H1 (cell line): ENCODE measurements at regions not wholly inside any gene's neighbourhood (a gene's known extent, or its start where the extent isn't known, plus 50 kb on each side); places are given as distances from the start of the nearest gene placed in this dataset.

Experiments used
- CTCF ChIA-PET: fragments of 300-600 bp; sonication (Branson Sonifier 250); formaldehyde crosslinking; loops from one replicate; lab custom pipeline; 2021; ENCODE audit not compliant: partially characterized antibody; lab: Charles Lee
- POLR2A ChIA-PET: fragments of 300-600 bp; sonication (Branson Sonifier 250); formaldehyde crosslinking; loops from one replicate; lab custom pipeline; 2021; ENCODE audit warnings: inconsistent platforms; ENCODE audit not compliant: partially characterized antibody; lab: Charles Lee
- DNase-seq, 2 experiments: peaks; one replicate each; pipeline versions ENCODE4 v3.0.0 to v3.0.0-alpha.2; 2010 to 2022; ENCODE audit warnings: low spot score in 2 of 2, low read depth in 1 of 2, mixed read lengths in 1 of 2
- FAIRE-seq: peaks from 2 replicates; lab custom pipeline; 2011; peaks lifted over from hg19 to GRCh38; lab: Jason Lieb, UNC
- H2AFZ ChIP-seq: 2 replicates; pipeline ENCODE4 v1.8.1; 2012; ENCODE audit warnings: low read length, inconsistent platforms
- H2AK5ac ChIP-seq: 2 replicates; pipeline ENCODE4 v1.6.1; 2013; ENCODE audit warnings: low read depth, low read length
- H2BK120ac ChIP-seq: replicated peaks from 2 replicates; pipeline ENCODE3; 2013; ENCODE audit warnings: low read depth, low read length, inconsistent platforms
- H2BK12ac ChIP-seq: 2 replicates; pipeline ENCODE4 v1.6.1; 2013; ENCODE audit warnings: low read depth, low read length
- H2BK15ac ChIP-seq: 2 replicates; pipeline ENCODE4 v1.6.1; 2013; ENCODE audit warnings: low read length
- H2BK20ac ChIP-seq: 2 replicates; pipeline ENCODE4 v1.6.1; 2013; ENCODE audit warnings: low read length
- H2BK5ac ChIP-seq: 2 replicates; pipeline ENCODE4 v1.6.1; 2013; ENCODE audit warnings: low read depth, low read length
- H3K14ac ChIP-seq: 2 replicates; pipeline ENCODE4 v1.6.1; 2013; ENCODE audit warnings: inconsistent platforms; ENCODE audit not compliant: insufficient read length
- H3K18ac ChIP-seq: 2 replicates; pipeline ENCODE4 v1.6.1; 2013; ENCODE audit warnings: low read length; ENCODE audit errors: extremely low read depth
- H3K23ac ChIP-seq: 2 replicates; pipeline ENCODE4 v1.6.1; 2013; ENCODE audit warnings: inconsistent platforms; ENCODE audit not compliant: insufficient read length
- H3K23me2 ChIP-seq: 2 replicates; pipeline ENCODE4 v1.6.1; 2013; ENCODE audit warnings: low read depth, low read length
- H3K27ac ChIP-seq: 2 replicates; pipeline ENCODE4 v1.6.1; 2011; ENCODE audit warnings: low read depth, low read length, inconsistent platforms
- H3K27me3 ChIP-seq, 4 experiments: replicated peaks in 1 of 4; 1 replicate in 1 of 4; 2 replicates in 3 of 4; pipeline versions ENCODE4 v1.6.1 to v1.8.1; 2011 to 2013; ENCODE audit warnings: low read length in 3 of 4, mild to moderate bottlenecking in 3 of 4, inconsistent platforms in 2 of 4, mixed read lengths in 2 of 4, moderate library complexity in 1 of 4; ENCODE audit not compliant: control insufficient read depth in 3 of 4, insufficient read depth in 3 of 4; ENCODE audit errors: extremely low read depth in 1 of 4
- H3K36me3 ChIP-seq, 4 experiments: 2 replicates each; pipeline versions ENCODE4 v1.6.1 to v1.8.1; 2011 to 2013; ENCODE audit warnings: mild to moderate bottlenecking in 4 of 4, low read length in 3 of 4, moderate library complexity in 2 of 4, control low read depth in 1 of 4, inconsistent platforms in 1 of 4; ENCODE audit not compliant: insufficient read depth in 4 of 4, control insufficient read depth in 2 of 4
- H3K4ac ChIP-seq: replicated peaks from 2 replicates; pipeline ENCODE3; 2013; ENCODE audit warnings: low read length, low read depth, mixed read lengths, inconsistent platforms; ENCODE audit not compliant: insufficient read length
- H3K4me1 ChIP-seq, 4 experiments: replicated peaks in 1 of 4; 1 replicate in 1 of 4; 2 replicates in 3 of 4; pipeline versions ENCODE4 v1.6.1 to v1.8.1; 2011 to 2013; ENCODE audit warnings: low read length in 3 of 4, inconsistent platforms in 2 of 4, mixed read lengths in 1 of 4; ENCODE audit not compliant: insufficient read depth in 4 of 4, control insufficient read depth in 3 of 4
- H3K4me2 ChIP-seq, 2 experiments: 2 replicates each; pipeline versions ENCODE4 v1.6.1 to v1.8.1; 2011 to 2013; ENCODE audit warnings: low read depth in 2 of 2, low read length in 2 of 2, control low read depth in 1 of 2, inconsistent platforms in 1 of 2, mild to moderate bottlenecking in 1 of 2; ENCODE audit not compliant: insufficient read depth in 1 of 2
- H3K4me3 ChIP-seq, 4 experiments: fragments of 200-600, 300-600 bp in 1 of 4; sonication (generic), shearing (Covaris generic), sonication (Bioruptor Twin) in 1 of 4; 2 replicates each; pipeline versions ENCODE4 v1.5.1 to v1.8.1; 2011 to 2016; ENCODE audit warnings: low read length in 4 of 4, low read depth in 3 of 4, control low read depth in 2 of 4, inconsistent platforms in 2 of 4, mild to moderate bottlenecking in 2 of 4, mixed read lengths in 1 of 4, moderate library complexity in 1 of 4; ENCODE audit not compliant: insufficient read depth in 2 of 4; ENCODE audit errors: extremely low read depth in 1 of 4
- H3K56ac ChIP-seq: replicated peaks from 2 replicates; pipeline ENCODE3; 2013; ENCODE audit warnings: low read depth, mild to moderate bottlenecking, mixed read lengths, low read length, inconsistent platforms; ENCODE audit not compliant: insufficient read length
- H3K79me1 ChIP-seq: 2 replicates; pipeline ENCODE4 v1.6.1; 2013; ENCODE audit warnings: low read depth, low read length, control low read depth
- H3K79me2 ChIP-seq, 2 experiments: 2 replicates each; pipeline versions ENCODE4 v1.6.1 to v1.8.1; 2012 to 2013; ENCODE audit warnings: low read length in 2 of 2, mild to moderate bottlenecking in 2 of 2, inconsistent platforms in 1 of 2; ENCODE audit not compliant: insufficient read depth in 2 of 2, control insufficient read depth in 1 of 2
- H3K9ac ChIP-seq, 4 experiments: replicated peaks in 1 of 4; 1 replicate in 1 of 4; 2 replicates in 3 of 4; pipeline versions ENCODE4 v1.6.1 to v1.8.1; 2011 to 2013; ENCODE audit warnings: low read depth in 3 of 4, low read length in 3 of 4, control low read depth in 2 of 4, mild to moderate bottlenecking in 2 of 4, moderate library complexity in 2 of 4, inconsistent platforms in 1 of 4; ENCODE audit errors: extremely low read depth in 1 of 4
- H3K9me3 ChIP-seq, 2 experiments: 2 replicates each; pipeline versions ENCODE4 v1.6.1 to v1.8.1; 2012 to 2013; ENCODE audit warnings: mild to moderate bottlenecking in 2 of 2, moderate library complexity in 2 of 2, control low read depth in 1 of 2, inconsistent platforms in 1 of 2, low read depth in 1 of 2, low read length in 1 of 2, mixed read lengths in 1 of 2; ENCODE audit not compliant: insufficient read depth in 2 of 2
- H4K20me1 ChIP-seq, 2 experiments: replicated peaks in 1 of 2; 2 replicates each; pipeline versions ENCODE3 to v1.8.1; 2011 to 2013; ENCODE audit warnings: inconsistent platforms in 2 of 2, low read length in 2 of 2, mild to moderate bottlenecking in 1 of 2; ENCODE audit not compliant: insufficient read depth in 2 of 2, control insufficient read depth in 1 of 2
- H4K5ac ChIP-seq: 2 replicates; pipeline ENCODE4 v1.6.1; 2013; ENCODE audit warnings: low read length, low read depth, mixed read lengths, inconsistent platforms; ENCODE audit not compliant: insufficient read length
- H4K8ac ChIP-seq: 2 replicates; pipeline ENCODE4 v1.8.0; 2013; ENCODE audit warnings: mild to moderate bottlenecking, moderate library complexity, low read length, inconsistent platforms; ENCODE audit not compliant: insufficient read depth; ENCODE audit errors: extremely low read depth
- H4K91ac ChIP-seq: replicated peaks from 2 replicates; pipeline ENCODE3; 2013; ENCODE audit warnings: low read length, mixed read lengths, inconsistent platforms; ENCODE audit not compliant: insufficient read length
- BRCA1 ChIP-seq: IDR thresholded peaks from 2 replicates; pipeline ENCODE4 v1.6.1; 2012; ENCODE audit warnings: low read depth, low read length, improper control_type of control experiment
- EP300 ChIP-seq, 2 experiments: IDR thresholded peaks; 1 replicate in 1 of 2; 2 replicates in 1 of 2; pipeline ENCODE4 v1.6.1; 2011 to 2012; ENCODE audit warnings: low read depth in 2 of 2, low read length in 2 of 2, mild to moderate bottlenecking in 2 of 2, borderline replicate concordance in 1 of 2, inconsistent platforms in 1 of 2, moderate library complexity in 1 of 2
- HDAC2 ChIP-seq, 2 experiments: fragments of 300-600 bp in 1 of 2; sonication (generic) in 1 of 2; IDR thresholded peaks; 2 replicates each; pipeline ENCODE4 v1.6.1; 2011 to 2012; ENCODE audit warnings: low read depth in 2 of 2, low read length in 2 of 2, mild to moderate bottlenecking in 2 of 2, moderate library complexity in 2 of 2, borderline replicate concordance in 1 of 2, inconsistent platforms in 1 of 2
- HDAC6 ChIP-seq: IDR thresholded peaks from one replicate; pipeline ENCODE4 v1.7.1; 2012; ENCODE audit warnings: low read depth, mild to moderate bottlenecking, inconsistent platforms, low read length, moderate library complexity
- JUND ChIP-seq: IDR thresholded peaks from 2 replicates; pipeline ENCODE4 v1.6.1; 2011; ENCODE audit warnings: mild to moderate bottlenecking, improper control_type of control experiment, low read length
- KDM1A ChIP-seq: fragments of 200-600, 300-600 bp; sonication (generic); IDR thresholded peaks from 2 replicates; pipeline ENCODE4 v1.7.1; 2016; ENCODE audit warnings: mild to moderate bottlenecking, low read length, borderline replicate concordance
- MAFK ChIP-seq: IDR thresholded peaks from 2 replicates; pipeline ENCODE4 v1.6.1; 2012; ENCODE audit warnings: low read depth, mild to moderate bottlenecking, improper control_type of control experiment, low read length
- NRF1 ChIP-seq: IDR thresholded peaks from 2 replicates; pipeline ENCODE4 v1.6.1; 2011; ENCODE audit warnings: mild to moderate bottlenecking, low read depth, low read length, improper control_type of control experiment
- POLR2A ChIP-seq, 2 experiments: IDR thresholded peaks; 1 replicate in 1 of 2; 2 replicates in 1 of 2; pipeline ENCODE4 v1.6.1; 2011; ENCODE audit warnings: low read depth in 2 of 2, low read length in 2 of 2, mild to moderate bottlenecking in 2 of 2; ENCODE audit errors: control extremely low read depth in 1 of 2
- RNF2 ChIP-seq: fragments of 200-900, 300-1000 bp; sonication (generic); IDR thresholded peaks from 2 replicates; pipeline ENCODE4 v1.7.1; 2016; ENCODE audit warnings: borderline replicate concordance, low read depth, mild to moderate bottlenecking, antibody characterized with exemption, low read length; ENCODE audit not compliant: poor library complexity, severe bottlenecking; ENCODE audit errors: missing control alignments
- SRF ChIP-seq: IDR thresholded peaks from 2 replicates; pipeline ENCODE4 v1.6.1; 2011; ENCODE audit warnings: mild to moderate bottlenecking, low read depth, low read length, moderate library complexity
- TCF12 ChIP-seq: IDR thresholded peaks from 2 replicates; pipeline ENCODE4 v1.6.1; 2011; ENCODE audit warnings: low read depth, mild to moderate bottlenecking, low read length
- YY1 ChIP-seq: IDR thresholded peaks from 2 replicates; pipeline ENCODE4 v1.6.1; 2011; ENCODE audit warnings: low read depth, mild to moderate bottlenecking, low read length
- WGBS, 2 experiments: shearing (Covaris generic) in 1 of 2; methylation state at CpG; one replicate each; pipeline versions ENCODE4 v1.1.6 to v1.1.7; 2013 to 2015; ENCODE audit warnings: low lambda C conversion rate in 2 of 2, mixed read lengths in 2 of 2, inconsistent platforms in 1 of 2, low coverage in 1 of 2, missing lambda C conversion rate in 1 of 2; ENCODE audit not compliant: insufficient replicate concordance in 2 of 2, insufficient coverage in 1 of 2, insufficient read length in 1 of 2; ENCODE audit errors: extremely low coverage in 1 of 2, missing lambda C conversion rate in 1 of 2; 5-methylcytosine and 5-hydroxymethylcytosine counted together

DNA sequence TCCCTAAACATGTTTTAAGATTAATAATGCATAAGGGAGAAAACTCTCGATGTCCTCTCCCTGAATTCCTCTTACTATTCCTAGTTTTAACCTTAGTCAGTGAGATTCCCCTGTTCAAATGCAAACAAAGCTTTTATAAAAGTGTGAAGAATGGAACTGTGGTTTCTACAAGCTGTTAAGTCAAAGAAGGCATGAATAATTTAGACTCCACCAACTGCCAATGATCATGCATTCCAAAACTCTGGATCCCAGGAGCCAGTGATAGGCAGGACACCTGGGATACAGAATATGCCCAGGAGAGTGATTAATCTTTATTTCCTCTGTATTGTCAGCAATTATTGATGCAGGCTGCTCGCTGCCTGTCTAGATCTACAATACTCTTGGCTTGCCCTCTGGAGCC is 190.3 kb upstream of the ATF7IP start:
- 91% methylated on average over 2 of the region's 2 CpGs; no CpG with 5 or more reads in 1 of the 2 experiments for WGBS, 2 experiments

More for the DNA sequence above, 190.3 kb upstream of the ATF7IP start:
- Histone ChIP-seq H3K23ac (no peak overlapping the region), H2BK120ac (no peak overlapping the region), H4K8ac (no peak overlapping the region), H4K5ac (no peak overlapping the region), H3K14ac (no peak overlapping the region), H3K56ac (no peak overlapping the region), H2AFZ (no peak overlapping the region), H3K23me2 (no peaks in the 10 kb centered on the region), H4K91ac (no peak overlapping the region), H4K20me1 (no peaks in the 10 kb centered on the region), H3K9ac (no peak overlapping the region), H2BK12ac (no peak overlapping the region), H3K27ac (no peak overlapping the region), H3K4ac (no peak overlapping the region), H3K36me3 (no peaks in the 10 kb centered on the region), H3K4me3 (no peak overlapping the region), H3K27me3 (no peaks in the 10 kb centered on the region), H3K18ac (no peak overlapping the region), H3K4me1 (peaks cover 0 to 4% (median 0%) of the 10 kb centered on the region in 4 experiments; a peak in 1 of 7 replicates), H3K79me1 (no peaks in the 10 kb centered on the region), H2AK5ac (no peak overlapping the region), H2BK20ac (no peak overlapping the region), H3K9me3 (0 out of 4 replicates have a peak, but pooled peaks cover 0 to 7% of the 10 kb centered on the region in 2 experiments), H3K4me2 (no peak overlapping the region), H2BK5ac (no peak overlapping the region), H3K79me2 (no peaks in the 10 kb centered on the region), H2BK15ac (no peak overlapping the region)
- FAIRE-seq = no peak
- POLR2A ChIA-PET = no interaction called here
- CTCF ChIA-PET = interaction anchor here (0.8 to 2.0 kb wide), 3 partner anchors 9 to 65 kb away, joined by 3 to 10 read pairs (median 3); no protein-coding TSS in a partner anchor
- DNase-seq = no peak
- TF ChIP-seq EP300 (IDR thresholded peaks at IDR 0.05; ENCODE audit: borderline replicate concordance in 1 of 2, low read depth in 2 of 2, low read length in 2 of 2) (no peak), HDAC6 (no peak), POLR2A (IDR thresholded peaks at IDR 0.05; ENCODE audit: control extremely low read depth in 1 of 2, low read depth in 2 of 2, low read length in 2 of 2) (no peak), BRCA1 (no peak), TCF12 (no peak), KDM1A (no peak), JUND (no peak), NRF1 (no peak), YY1 (no peak), SRF (no peak), RNF2 (no peak), HDAC2 (IDR thresholded peaks at IDR 0.05; ENCODE audit: borderline replicate concordance in 1 of 2, low read depth in 2 of 2, low read length in 2 of 2) (no peak), MAFK (no peak)
